Neural crest cell (in vitro differentiated cells): ENCODE measurements at regions not wholly inside any gene's neighbourhood (a gene's known extent, or its start where the extent isn't known, plus 50 kb on each side); places are given as distances from the start of the nearest gene placed in this dataset.

ENCODE experiments used
- DNase-seq: peaks from one replicate; pipeline ENCODE4 v3.0.0; 2021; ENCODE audit warnings: low read depth, mixed read lengths, low spot score
- H3K27ac Mint-ChIP-seq: one replicate; pipeline ENCODE4 v1.8.0; 2021; ENCODE audit warnings: mild to moderate bottlenecking, mixed read lengths; ENCODE audit not compliant: unreplicated experiment
- H3K27me3 Mint-ChIP-seq: 2 replicates; pipeline ENCODE4 v1.8.0; 2021; ENCODE audit warnings: low read depth, mild to moderate bottlenecking, mixed read lengths
- H3K36me3 Mint-ChIP-seq: 2 replicates; pipeline ENCODE4 v1.8.0; 2021; ENCODE audit warnings: low read depth, mild to moderate bottlenecking, mixed read lengths
- H3K4me1 Mint-ChIP-seq: 2 replicates; pipeline ENCODE4 v1.8.0; 2021; ENCODE audit warnings: mixed read lengths
- H3K4me3 Mint-ChIP-seq: one replicate; pipeline ENCODE4 v1.8.0; 2021; ENCODE audit warnings: mild to moderate bottlenecking, mixed read lengths
- H3K9me3 Mint-ChIP-seq: 2 replicates; pipeline ENCODE4 v1.8.0; 2021; ENCODE audit warnings: mixed read lengths
- TF ChIP-seq, protein P1 (sequence below): fragments of 200-600 bp; sonication (generic); conservative IDR thresholded peaks from 2 replicates; pipeline ENCODE4 v1.5.0; 2021; ENCODE audit warnings: antibody characterized with exemption, mild to moderate bottlenecking

DNA sequence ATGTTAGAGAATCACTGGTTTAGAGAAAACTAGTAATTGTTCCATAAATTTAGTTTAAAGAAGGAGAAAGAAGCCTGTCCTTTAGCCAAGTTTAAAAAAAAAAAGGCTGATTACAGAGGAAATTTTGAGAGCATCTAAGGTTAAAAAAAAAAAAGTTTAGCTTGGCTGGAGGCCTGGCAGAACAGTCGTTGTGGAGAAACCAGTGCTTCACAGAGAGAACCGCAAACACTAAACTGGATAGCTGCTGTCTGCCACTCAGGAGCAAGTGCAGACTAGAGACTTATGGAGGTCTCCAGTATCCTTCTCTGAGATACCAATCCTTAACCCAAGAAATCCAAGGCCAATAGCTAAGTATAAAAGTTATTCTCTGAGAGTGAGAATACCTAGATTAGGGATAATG, 84.8 kb upstream of the ANKRD28 start:
- TF ChIP-seq, protein P1, sequence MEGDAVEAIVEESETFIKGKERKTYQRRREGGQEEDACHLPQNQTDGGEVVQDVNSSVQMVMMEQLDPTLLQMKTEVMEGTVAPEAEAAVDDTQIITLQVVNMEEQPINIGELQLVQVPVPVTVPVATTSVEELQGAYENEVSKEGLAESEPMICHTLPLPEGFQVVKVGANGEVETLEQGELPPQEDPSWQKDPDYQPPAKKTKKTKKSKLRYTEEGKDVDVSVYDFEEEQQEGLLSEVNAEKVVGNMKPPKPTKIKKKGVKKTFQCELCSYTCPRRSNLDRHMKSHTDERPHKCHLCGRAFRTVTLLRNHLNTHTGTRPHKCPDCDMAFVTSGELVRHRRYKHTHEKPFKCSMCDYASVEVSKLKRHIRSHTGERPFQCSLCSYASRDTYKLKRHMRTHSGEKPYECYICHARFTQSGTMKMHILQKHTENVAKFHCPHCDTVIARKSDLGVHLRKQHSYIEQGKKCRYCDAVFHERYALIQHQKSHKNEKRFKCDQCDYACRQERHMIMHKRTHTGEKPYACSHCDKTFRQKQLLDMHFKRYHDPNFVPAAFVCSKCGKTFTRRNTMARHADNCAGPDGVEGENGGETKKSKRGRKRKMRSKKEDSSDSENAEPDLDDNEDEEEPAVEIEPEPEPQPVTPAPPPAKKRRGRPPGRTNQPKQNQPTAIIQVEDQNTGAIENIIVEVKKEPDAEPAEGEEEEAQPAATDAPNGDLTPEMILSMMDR, result no peak
- no peak overlapping the region for H3K27ac Mint-ChIP-seq
- peaks cover 11% of the 10 kb centered on the region for H3K9me3 Mint-ChIP-seq
- no peaks in the 10 kb centered on the region for H3K4me1 Mint-ChIP-seq
- H3K36me3 Mint-ChIP-seq, result peaks cover 4% of the 10 kb centered on the region
- no peak overlapping the region for H3K4me3 Mint-ChIP-seq
- no peak for DNase-seq
- H3K27me3 Mint-ChIP-seq, result no peaks in the 10 kb centered on the region

DNA sequence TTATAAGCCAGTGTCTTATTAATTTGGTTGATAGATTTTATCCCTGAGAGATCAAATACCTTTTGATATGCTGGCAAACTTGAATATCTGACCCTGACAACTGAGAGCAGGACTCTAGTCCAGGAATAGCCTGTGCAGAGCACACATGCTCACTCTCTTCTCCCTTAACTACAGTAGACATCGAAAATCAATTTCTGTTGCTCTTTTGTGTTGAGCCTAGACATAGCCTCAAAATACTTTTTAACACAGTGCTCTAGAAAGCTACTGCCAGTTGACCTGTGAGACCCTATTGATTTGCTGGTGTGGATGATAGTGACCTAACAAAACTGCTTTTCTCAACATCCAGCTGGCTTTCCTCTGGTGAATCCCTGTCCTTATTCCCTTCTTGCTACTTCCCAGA, 86.4 kb upstream of the ANKRD28 start:
- H3K27ac Mint-ChIP-seq, result no peak overlapping the region
- TF ChIP-seq, protein P1, result no peak
- H3K27me3 Mint-ChIP-seq, result no peaks in the 10 kb centered on the region
- DNase-seq, result no peak
- peaks cover 15% of the 10 kb centered on the region for H3K9me3 Mint-ChIP-seq
- no peaks in the 10 kb centered on the region for H3K36me3 Mint-ChIP-seq
- H3K4me3 Mint-ChIP-seq, result no peak overlapping the region
- H3K4me1 Mint-ChIP-seq, result no peaks in the 10 kb centered on the region

DNA sequence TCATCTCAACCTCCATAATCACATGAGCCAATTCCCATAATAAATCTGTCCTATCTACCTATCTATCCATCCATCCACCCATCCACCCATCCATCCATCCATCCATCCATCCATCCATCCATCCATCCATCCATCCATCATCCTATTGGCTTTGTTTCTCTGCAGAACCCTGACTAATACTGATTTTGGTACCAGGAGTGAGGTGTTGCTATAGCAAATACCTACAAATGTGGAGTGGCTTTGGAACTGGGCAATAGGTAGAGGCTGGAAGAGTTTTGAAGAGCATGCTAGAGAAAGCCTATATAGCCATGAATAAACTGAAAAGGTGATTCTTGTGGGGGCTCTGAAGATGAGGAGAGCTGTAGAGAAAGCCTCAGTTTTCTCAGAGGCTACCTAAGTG, 88.7 kb upstream of the ANKRD28 start:
- TF ChIP-seq, protein P1, result no peak
- Mint-ChIP-seq H3K9me3 (peaks cover 15% of the 10 kb centered on the region), H3K36me3 (no peaks in the 10 kb centered on the region), H3K27ac (no peak overlapping the region), H3K4me3 (no peak overlapping the region), H3K4me1 (no peaks in the 10 kb centered on the region), H3K27me3 (no peaks in the 10 kb centered on the region)
- no peak for DNase-seq

DNA sequence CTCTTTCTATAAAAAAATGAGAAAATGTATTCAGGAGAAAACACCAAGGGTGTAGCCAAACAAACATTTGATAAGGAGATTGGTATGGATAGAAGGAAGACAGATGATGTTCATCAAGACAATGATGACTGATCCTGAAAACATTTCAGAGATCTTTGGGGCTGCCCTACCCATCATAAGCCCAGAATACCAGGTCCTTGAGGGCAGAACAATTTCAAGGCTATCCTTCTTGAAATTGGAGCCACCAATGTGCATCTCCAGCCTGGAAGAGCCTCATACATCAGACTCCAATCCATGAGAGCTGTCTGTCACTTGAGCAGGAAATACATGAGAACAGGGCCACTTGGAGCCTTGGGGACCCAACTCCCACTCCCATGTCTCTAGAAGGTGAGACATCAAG, 89.5 kb upstream of the ANKRD28 start:
- TF ChIP-seq, protein P1, result no peak
- H3K9me3 Mint-ChIP-seq, result peaks cover 15% of the 10 kb centered on the region
- DNase-seq, result no peak
- H3K27me3 Mint-ChIP-seq, result no peaks in the 10 kb centered on the region
- no peak overlapping the region for H3K27ac Mint-ChIP-seq
- no peaks in the 10 kb centered on the region for H3K4me1 Mint-ChIP-seq
- no peak overlapping the region for H3K4me3 Mint-ChIP-seq
- H3K36me3 Mint-ChIP-seq, result no peaks in the 10 kb centered on the region

DNA sequence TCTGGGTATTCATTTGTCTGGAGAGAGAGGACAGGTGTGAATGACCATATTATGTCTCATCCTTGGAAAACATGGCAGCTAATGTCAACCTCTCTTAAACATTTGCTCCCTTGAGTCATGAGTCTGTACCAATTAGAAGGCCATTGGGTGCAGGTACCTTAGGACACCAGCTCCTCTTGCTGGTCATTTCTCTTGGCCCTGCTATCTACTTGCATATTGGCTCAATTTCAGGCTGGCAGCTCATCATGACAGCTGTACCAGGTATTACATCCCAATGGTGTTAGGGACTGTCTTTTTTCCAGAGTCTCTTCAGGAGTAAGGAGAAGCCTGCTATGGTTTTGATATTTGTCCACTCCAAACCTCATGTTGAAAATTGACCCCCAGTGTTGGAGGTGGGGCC, 92.2 kb upstream of the ANKRD28 start:
- no peaks in the 10 kb centered on the region for H3K27me3 Mint-ChIP-seq
- TF ChIP-seq, protein P1, result no peak
- H3K9me3 Mint-ChIP-seq, result peaks cover 15% of the 10 kb centered on the region

More for the DNA sequence above, 92.2 kb upstream of the ANKRD28 start:
- H3K27ac Mint-ChIP-seq, result no peak overlapping the region
- no peaks in the 10 kb centered on the region for H3K4me1 Mint-ChIP-seq
- DNase-seq, result no peak
- no peak overlapping the region for H3K4me3 Mint-ChIP-seq
- H3K36me3 Mint-ChIP-seq, result no peaks in the 10 kb centered on the region
